ENCODE measurements at regions not wholly inside any gene's neighbourhood (a gene's known extent, or its start where the extent isn't known, plus 50 kb on each side); places are given as distances from the start of the nearest gene placed in this dataset.

GRCh38 chr14:36465178-36465577, 54.9 kb downstream of the NKX2-1 start:
- DNase-seq (ENCODE audit: low read depth) = no peak

GRCh38 chr14:36462890-36463289, 57.1 kb downstream of the NKX2-1 start:
- DNase-seq (ENCODE audit: low read depth) = no peak

GRCh38 chr14:36455241-36455627, 64.8 kb downstream of the NKX2-1 start:
- no peak for DNase-seq (ENCODE audit: low read depth)

GRCh38 chr14:36454599-36455240, 65.3 kb downstream of the NKX2-1 start:
- no peak for DNase-seq (ENCODE audit: low read depth)

GRCh38 chr14:36452860-36453259, 67.2 kb downstream of the NKX2-1 start:
- DNase-seq (ENCODE audit: low read depth) = no peak

GRCh38 chr14:36451310-36452065, 68.5 kb downstream of the NKX2-1 start:
- no peak for DNase-seq (ENCODE audit: low read depth)

GRCh38 chr14:36450550-36450949, 69.5 kb downstream of the NKX2-1 start:
- no peak for DNase-seq (ENCODE audit: low read depth)

- no peak for DNase-seq (ENCODE audit: low read depth)
Observed at GRCh38 chr14:36449903-36450302, 70.1 kb downstream of the NKX2-1 start.

GRCh38 chr14:36443374-36443773, 76.7 kb downstream of the NKX2-1 start:
- DNase-seq (ENCODE audit: low read depth) = no peak

- DNase-seq (ENCODE audit: low read depth) = no peak
Observed at GRCh38 chr14:36442824-36443241, 77.2 kb downstream of the NKX2-1 start.

- no peak for DNase-seq (ENCODE audit: low read depth)
Observed at GRCh38 chr14:36441283-36441682, 78.7 kb downstream of the NKX2-1 start.

GRCh38 chr14:36439766-36440165, 80.3 kb downstream of the NKX2-1 start:
- DNase-seq (ENCODE audit: low read depth) = no peak

GRCh38 chr14:36438883-36439282, 81.1 kb downstream of the NKX2-1 start:
- no peak for DNase-seq (ENCODE audit: low read depth)

GRCh38 chr14:36430662-36431084, 89.4 kb downstream of the NKX2-1 start:
- no peak for DNase-seq (ENCODE audit: low read depth)

- no peak for DNase-seq (ENCODE audit: low read depth)
Observed at GRCh38 chr14:36430169-36430568, 89.9 kb downstream of the NKX2-1 start.

GRCh38 chr14:36429692-36430091, 90.3 kb downstream of the NKX2-1 start:
- DNase-seq (ENCODE audit: low read depth) = no peak

- no peak for DNase-seq (ENCODE audit: low read depth)
Observed at GRCh38 chr14:36428350-36428749, 91.7 kb downstream of the NKX2-1 start.

GRCh38 chr14:36426836-36427235, 93.2 kb downstream of the NKX2-1 start:
- DNase-seq (ENCODE audit: low read depth) = no peak

- no peak for DNase-seq (ENCODE audit: low read depth)
Observed at GRCh38 chr14:36426113-36426512, 93.9 kb downstream of the NKX2-1 start.

GRCh38 chr14:36424478-36425102, 95.4 kb downstream of the NKX2-1 start:
- DNase-seq (ENCODE audit: low read depth) = no peak

- DNase-seq (ENCODE audit: low read depth) = no peak
Observed at GRCh38 chr14:36423430-36423829, 96.6 kb downstream of the NKX2-1 start.

GRCh38 chr14:36420149-36420687, 99.8 kb upstream of the MBIP start:
- DNase-seq (ENCODE audit: low read depth) = no peak

- no peak for DNase-seq (ENCODE audit: low read depth)
Observed at GRCh38 chr14:36418937-36419336, 98.5 kb upstream of the MBIP start.

All from T follicular helper cell (primary cell).